ENCODE measurements at regions not wholly inside any gene's neighbourhood (a gene's known extent, or its start where the extent isn't known, plus 50 kb on each side); places are given as distances from the start of the nearest gene placed in this dataset.

GRCh38 chr4:157896726-157897125, 276.1 kb downstream of the GASK1B start:
- H3K4me3 ChIP-seq (ENCODE audit: low read depth, low read length): no peak overlapping the region
- no peaks in the 10 kb centered on the region for H3K9me3 ChIP-seq (ENCODE audit: control insufficient read depth, insufficient read depth, low read depth, low read length)
- TF ChIP-seq ZNF404 (tag by site-specific recombination; IDR thresholded peaks at IDR 0.05): no peak
- TF ChIP-seq ZNF239 (tag by site-specific recombination; IDR thresholded peaks at IDR 0.05): no peak
- no peak for TF ChIP-seq ZBTB17 (tag by site-specific recombination; IDR thresholded peaks at IDR 0.05)
- TF ChIP-seq HOXD13 (CRISPR knock-in tag; IDR thresholded peaks at IDR 0.05; ENCODE audit: borderline replicate concordance): no peak
- TF ChIP-seq, protein P1, sequence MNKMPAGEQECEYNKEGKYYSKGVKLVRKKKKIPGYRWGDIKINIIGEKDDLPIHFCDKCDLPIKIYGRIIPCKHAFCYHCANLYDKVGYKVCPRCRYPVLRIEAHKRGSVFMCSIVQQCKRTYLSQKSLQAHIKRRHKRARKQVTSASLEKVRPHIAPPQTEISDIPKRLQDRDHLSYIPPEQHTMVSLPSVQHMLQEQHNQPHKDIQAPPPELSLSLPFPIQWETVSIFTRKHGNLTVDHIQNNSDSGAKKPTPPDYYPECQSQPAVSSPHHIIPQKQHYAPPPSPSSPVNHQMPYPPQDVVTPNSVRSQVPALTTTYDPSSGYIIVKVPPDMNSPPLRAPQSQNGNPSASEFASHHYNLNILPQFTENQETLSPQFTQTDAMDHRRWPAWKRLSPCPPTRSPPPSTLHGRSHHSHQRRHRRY (tag by site-specific recombination; IDR thresholded peaks at IDR 0.05): no peak
- TF ChIP-seq GLI2 (tag by site-specific recombination; IDR thresholded peaks at IDR 0.05; ENCODE audit: borderline replicate concordance, low read depth): no peak
- TF ChIP-seq, protein P2, sequence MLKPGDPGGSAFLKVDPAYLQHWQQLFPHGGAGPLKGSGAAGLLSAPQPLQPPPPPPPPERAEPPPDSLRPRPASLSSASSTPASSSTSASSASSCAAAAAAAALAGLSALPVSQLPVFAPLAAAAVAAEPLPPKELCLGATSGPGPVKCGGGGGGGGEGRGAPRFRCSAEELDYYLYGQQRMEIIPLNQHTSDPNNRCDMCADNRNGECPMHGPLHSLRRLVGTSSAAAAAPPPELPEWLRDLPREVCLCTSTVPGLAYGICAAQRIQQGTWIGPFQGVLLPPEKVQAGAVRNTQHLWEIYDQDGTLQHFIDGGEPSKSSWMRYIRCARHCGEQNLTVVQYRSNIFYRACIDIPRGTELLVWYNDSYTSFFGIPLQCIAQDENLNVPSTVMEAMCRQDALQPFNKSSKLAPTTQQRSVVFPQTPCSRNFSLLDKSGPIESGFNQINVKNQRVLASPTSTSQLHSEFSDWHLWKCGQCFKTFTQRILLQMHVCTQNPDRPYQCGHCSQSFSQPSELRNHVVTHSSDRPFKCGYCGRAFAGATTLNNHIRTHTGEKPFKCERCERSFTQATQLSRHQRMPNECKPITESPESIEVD (tag by site-specific recombination; IDR thresholded peaks at IDR 0.05): no peak
- TF ChIP-seq ZBTB48 (tag by site-specific recombination; IDR thresholded peaks at IDR 0.05): no peak
- no peak for TF ChIP-seq ZNF121 (tag by site-specific recombination; IDR thresholded peaks at IDR 0.05)
- TF ChIP-seq ZNF580 (tag by site-specific recombination; IDR thresholded peaks at IDR 0.05): no peak
- no peak for TF ChIP-seq ZNF133 (tag by site-specific recombination; IDR thresholded peaks at IDR 0.05)
- TF ChIP-seq, protein P3, sequence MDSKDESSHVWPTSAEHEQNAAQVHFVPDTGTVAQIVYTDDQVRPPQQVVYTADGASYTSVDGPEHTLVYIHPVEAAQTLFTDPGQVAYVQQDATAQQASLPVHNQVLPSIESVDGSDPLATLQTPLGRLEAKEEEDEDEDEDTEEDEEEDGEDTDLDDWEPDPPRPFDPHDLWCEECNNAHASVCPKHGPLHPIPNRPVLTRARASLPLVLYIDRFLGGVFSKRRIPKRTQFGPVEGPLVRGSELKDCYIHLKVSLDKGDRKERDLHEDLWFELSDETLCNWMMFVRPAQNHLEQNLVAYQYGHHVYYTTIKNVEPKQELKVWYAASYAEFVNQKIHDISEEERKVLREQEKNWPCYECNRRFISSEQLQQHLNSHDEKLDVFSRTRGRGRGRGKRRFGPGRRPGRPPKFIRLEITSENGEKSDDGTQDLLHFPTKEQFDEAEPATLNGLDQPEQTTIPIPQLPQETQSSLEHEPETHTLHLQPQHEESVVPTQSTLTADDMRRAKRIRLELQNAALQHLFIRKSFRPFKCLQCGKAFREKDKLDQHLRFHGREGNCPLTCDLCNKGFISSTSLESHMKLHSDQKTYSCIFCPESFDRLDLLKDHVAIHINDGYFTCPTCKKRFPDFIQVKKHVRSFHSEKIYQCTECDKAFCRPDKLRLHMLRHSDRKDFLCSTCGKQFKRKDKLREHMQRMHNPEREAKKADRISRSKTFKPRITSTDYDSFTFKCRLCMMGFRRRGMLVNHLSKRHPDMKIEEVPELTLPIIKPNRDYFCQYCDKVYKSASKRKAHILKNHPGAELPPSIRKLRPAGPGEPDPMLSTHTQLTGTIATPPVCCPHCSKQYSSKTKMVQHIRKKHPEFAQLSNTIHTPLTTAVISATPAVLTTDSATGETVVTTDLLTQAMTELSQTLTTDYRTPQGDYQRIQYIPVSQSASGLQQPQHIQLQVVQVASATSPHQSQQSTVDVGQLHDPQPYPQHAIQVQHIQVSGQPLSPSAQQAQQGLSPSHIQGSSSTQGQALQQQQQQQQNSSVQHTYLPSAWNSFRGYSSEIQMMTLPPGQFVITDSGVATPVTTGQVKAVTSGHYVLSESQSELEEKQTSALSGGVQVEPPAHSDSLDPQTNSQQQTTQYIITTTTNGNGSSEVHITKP (tag by site-specific recombination; IDR thresholded peaks at IDR 0.05): no peak
- ChIA-PET POLR2A (no interaction called here), CTCF (no interaction called here)
- no peak overlapping the region for H3K27ac ChIP-seq (ENCODE audit: extremely low read depth, low read depth, low read length)
- H3K4me1 ChIP-seq (ENCODE audit: control insufficient read depth, insufficient read depth, low read length): no peaks in the 10 kb centered on the region
- no peaks in the 10 kb centered on the region for H3K36me3 ChIP-seq (ENCODE audit: control insufficient read depth in 2 of 2, insufficient read depth in 1 of 2, low read length in 2 of 2)

GRCh38 chr4:157895205-157895604, 277.6 kb downstream of the GASK1B start:
- ChIA-PET CTCF (no interaction called here), POLR2A (no interaction called here)
- Histone ChIP-seq H3K4me3 (ENCODE audit: low read depth, low read length) (no peak overlapping the region), H3K27ac (ENCODE audit: extremely low read depth, low read depth, low read length) (no peak overlapping the region), H3K36me3 (ENCODE audit: control insufficient read depth in 2 of 2, insufficient read depth in 1 of 2, low read length in 2 of 2) (no peaks in the 10 kb centered on the region), H3K4me1 (ENCODE audit: control insufficient read depth, insufficient read depth, low read length) (no peaks in the 10 kb centered on the region), H3K9me3 (ENCODE audit: control insufficient read depth, insufficient read depth, low read depth, low read length) (no peaks in the 10 kb centered on the region)
- TF ChIP-seq PRDM1 (tag by site-specific recombination; IDR thresholded peaks at IDR 0.05) (no peak), ZNF791 (tag by site-specific recombination; IDR thresholded peaks at IDR 0.05) (no peak), SP3 (tag by site-specific recombination; IDR thresholded peaks at IDR 0.05) (no peak), ZNF701 (tag by site-specific recombination; IDR thresholded peaks at IDR 0.05) (no peak), ZFP3 (tag by site-specific recombination; IDR thresholded peaks at IDR 0.05; ENCODE audit: low read depth) (no peak), ZNF19 (tag by site-specific recombination; IDR thresholded peaks at IDR 0.05; ENCODE audit: low read depth) (no peak), ZNF473 (tag by site-specific recombination; IDR thresholded peaks at IDR 0.05) (no peak), ZNF266 (tag by site-specific recombination; IDR thresholded peaks at IDR 0.05; ENCODE audit: low read depth) (no peak), ZNF366 (tag by site-specific recombination; conservative IDR thresholded peaks at IDR 0.05) (no peak), ZNF10 (tag by site-specific recombination; IDR thresholded peaks at IDR 0.05) (no peak), MYNN (tag by site-specific recombination; IDR thresholded peaks at IDR 0.05; ENCODE audit: borderline replicate concordance) (no peak), WT1 (tag by site-specific recombination; IDR thresholded peaks at IDR 0.05) (no peak)
